A549 (cell line): ENCODE measurements at regions not wholly inside any gene's neighbourhood (a gene's known extent, or its start where the extent isn't known, plus 50 kb on each side); places are given as distances from the start of the nearest gene placed in this dataset.
"Not testable (repeated sequence)": the region's sequence is repeated elsewhere in the genome, so short reads cannot be mapped to it uniquely, and the experiment has no call there.

Source experiments
- CTCF ChIP-seq: fragments of >200 bp; sonication (Bioruptor Twin); formaldehyde crosslinking; IDR thresholded peaks from 3 replicates; pipeline ENCODE4 v1.5.1; 2016
- POLR2A ChIP-seq: IDR thresholded peaks from 2 replicates; pipeline ENCODE4 v1.6.1; 2012; ENCODE audit warnings: mild to moderate bottlenecking, low read length
- POLR2AphosphoS2 ChIP-seq: conservative IDR thresholded peaks from 2 replicates; pipeline ENCODE4 v1.6.1; 2012; ENCODE audit warnings: low read length, improper control_type of control experiment, inconsistent platforms

- not testable (repeated sequence) for TF ChIP-seq POLR2AphosphoS2, CTCF, POLR2A
These were observed 2750.4 kb downstream of the RPIA start for GRCh38 chr2:91441932-91442245.
